ENCODE measurements at regions not wholly inside any gene's neighbourhood (a gene's known extent, or its start where the extent isn't known, plus 50 kb on each side); places are given as distances from the start of the nearest gene placed in this dataset.

- no peak for DNase-seq
- TF ChIP-seq POLR2A (IDR thresholded peaks at IDR 0.05) = no peak
- no peak for TF ChIP-seq CTCF (IDR thresholded peaks at IDR 0.05)
- no peaks in the 10 kb centered on the region for H3K9me3 ChIP-seq (replicated peaks in 1 of 3)
- H3K4me1 ChIP-seq (replicated peaks in 1 of 2) = peaks cover 2 to 12% of the 10 kb centered on the region in 2 donors
- H3K4me3 ChIP-seq = no peak overlapping the region
- no peak overlapping the region for H3K27ac ChIP-seq
- H3K27me3 ChIP-seq = no peaks in the 10 kb centered on the region
- 58 to 76% (median 69%) methylated on average over 6 of the region's 6 CpGs for WGBS, 4 donors
- intact Hi-C loops (cut with DNase I) = no loop called here
- H3K36me3 ChIP-seq (replicated peaks in 1 of 2) = no peaks in the 10 kb centered on the region
Measured at GRCh38 chr18:11496526-11497172, 112.7 kb upstream of the SLC35G4 start.

GRCh38 chr18:11495441-11495840, 114.0 kb upstream of the SLC35G4 start:
- Histone ChIP-seq H3K36me3 (replicated peaks in 1 of 2) (no peaks in the 10 kb centered on the region), H3K9me3 (replicated peaks in 1 of 3) (no peaks in the 10 kb centered on the region), H3K4me3 (no peak overlapping the region), H3K27me3 (no peaks in the 10 kb centered on the region), H3K27ac (no peak overlapping the region), H3K4me1 (replicated peaks in 1 of 2) (peaks cover 2 to 5% of the 10 kb centered on the region in 2 donors)
- DNase-seq = no peak
- intact Hi-C loops (cut with DNase I) = no loop called here
- TF ChIP-seq CTCF (IDR thresholded peaks at IDR 0.05) = no peak
- no peak for TF ChIP-seq POLR2A (IDR thresholded peaks at IDR 0.05)
- 88 to 96% (median 93%) methylated on average over 6 of the region's 6 CpGs for WGBS, 4 donors

GRCh38 chr18:11494107-11494506, 115.3 kb upstream of the SLC35G4 start:
- H3K4me3 ChIP-seq = no peak overlapping the region
- intact Hi-C loops (cut with DNase I) = no loop called here
- peaks cover 0 to 2% of the 10 kb centered on the region in 2 donors for H3K4me1 ChIP-seq (replicated peaks in 1 of 2)
- no peak for DNase-seq
- H3K27me3 ChIP-seq = no peaks in the 10 kb centered on the region
- H3K27ac ChIP-seq = no peak overlapping the region
- H3K36me3 ChIP-seq (replicated peaks in 1 of 2) = no peaks in the 10 kb centered on the region
- TF ChIP-seq CTCF (IDR thresholded peaks at IDR 0.05) (no peak), POLR2A (IDR thresholded peaks at IDR 0.05) (no peak)
- H3K9me3 ChIP-seq (replicated peaks in 1 of 3) = no peaks in the 10 kb centered on the region

GRCh38 chr18:11489266-11489899, 120.0 kb upstream of the SLC35G4 start:
- DNase-seq = no peak
- TF ChIP-seq POLR2A (IDR thresholded peaks at IDR 0.05) (no peak), CTCF (IDR thresholded peaks at IDR 0.05) (no peak)
- Histone ChIP-seq H3K36me3 (replicated peaks in 1 of 2) (no peaks in the 10 kb centered on the region), H3K4me1 (replicated peaks in 1 of 2) (peaks cover 0 to 2% of the 10 kb centered on the region in 2 donors), H3K4me3 (no peak overlapping the region), H3K27me3 (no peaks in the 10 kb centered on the region), H3K9me3 (replicated peaks in 1 of 3) (no peaks in the 10 kb centered on the region), H3K27ac (no peak overlapping the region)
- WGBS, 4 donors = 81 to 88% (median 86%) methylated on average over 4 of the region's 4 CpGs
- intact Hi-C loops (cut with DNase I) = no loop called here
